Osteocyte (in vitro differentiated cells): ENCODE measurements at regions not wholly inside any gene's neighbourhood (a gene's known extent, or its start where the extent isn't known, plus 50 kb on each side); places are given as distances from the start of the nearest gene placed in this dataset.

Experiments
- DNase-seq: peaks from one replicate; pipeline ENCODE4 v3.0.0; 2021; ENCODE audit warnings: mixed read lengths; ENCODE audit not compliant: unreplicated experiment; ENCODE audit errors: extremely low spot score
- H3K27ac Mint-ChIP-seq: one replicate; pipeline ENCODE4 v1.8.0; 2021; ENCODE audit warnings: mild to moderate bottlenecking, mixed read lengths; ENCODE audit not compliant: unreplicated experiment
- H3K27me3 Mint-ChIP-seq: one replicate; pipeline ENCODE4 v1.8.0; 2021; ENCODE audit warnings: mixed read lengths; ENCODE audit not compliant: unreplicated experiment
- H3K36me3 Mint-ChIP-seq: one replicate; pipeline ENCODE4 v1.8.0; 2021; ENCODE audit warnings: mixed read lengths; ENCODE audit not compliant: unreplicated experiment
- H3K4me1 Mint-ChIP-seq: one replicate; pipeline ENCODE4 v1.8.0; 2021; ENCODE audit warnings: mixed read lengths; ENCODE audit not compliant: unreplicated experiment
- H3K4me3 Mint-ChIP-seq: one replicate; pipeline ENCODE4 v1.8.0; 2021; ENCODE audit warnings: mild to moderate bottlenecking, moderate library complexity, mixed read lengths; ENCODE audit not compliant: unreplicated experiment
- H3K9me3 Mint-ChIP-seq: one replicate; pipeline ENCODE4 v1.8.0; 2021; ENCODE audit warnings: mixed read lengths; ENCODE audit not compliant: unreplicated experiment
- CTCF ChIP-seq: fragments of 200-600 bp; sonication (generic); IDR thresholded peaks from 2 replicates; pipeline ENCODE4 v1.5.0; 2021; ENCODE audit warnings: antibody characterized with exemption, mild to moderate bottlenecking, moderate library complexity

GRCh38 chr11:98260983-98261382, 759.8 kb upstream of the CNTN5 start:
- Mint-ChIP-seq H3K4me3 (no peak overlapping the region), H3K27ac (no peak overlapping the region), H3K36me3 (no peaks in the 10 kb centered on the region), H3K9me3 (peaks cover 14% of the 10 kb centered on the region), H3K4me1 (no peaks in the 10 kb centered on the region), H3K27me3 (no peaks in the 10 kb centered on the region)
- no peak for DNase-seq
- TF ChIP-seq CTCF: peak; percentile 18

GRCh38 chr11:98277251-98277912, 743.4 kb upstream of the CNTN5 start:
- Mint-ChIP-seq H3K9me3 (peaks cover 3% of the 10 kb centered on the region), H3K27me3 (no peaks in the 10 kb centered on the region), H3K27ac (no peak overlapping the region), H3K4me3 (no peak overlapping the region), H3K4me1 (no peaks in the 10 kb centered on the region), H3K36me3 (no peaks in the 10 kb centered on the region)
- no peak for TF ChIP-seq CTCF
- DNase-seq: no peak

- Mint-ChIP-seq H3K36me3 (no peaks in the 10 kb centered on the region), H3K4me1 (no peaks in the 10 kb centered on the region), H3K4me3 (no peak overlapping the region)
These were observed 731.0 kb upstream of the CNTN5 start for GRCh38 chr11:98289617-98290263.

GRCh38 chr11:98296091-98296880, 724.5 kb upstream of the CNTN5 start:
- TF ChIP-seq CTCF: no peak
- Mint-ChIP-seq H3K9me3 (no peaks in the 10 kb centered on the region), H3K4me3 (no peak overlapping the region)

More at GRCh38 chr11:98289617-98290263, 731.0 kb upstream of the CNTN5 start:
- H3K27me3 Mint-ChIP-seq: no peaks in the 10 kb centered on the region
- DNase-seq: no peak
- H3K9me3 Mint-ChIP-seq: no peaks in the 10 kb centered on the region
- TF ChIP-seq CTCF: no peak
- no peak overlapping the region for H3K27ac Mint-ChIP-seq

GRCh38 chr11:98300719-98301118, 720.0 kb upstream of the CNTN5 start:
- no peaks in the 10 kb centered on the region for H3K9me3 Mint-ChIP-seq
- no peak for DNase-seq
- H3K27me3 Mint-ChIP-seq: no peaks in the 10 kb centered on the region
- no peaks in the 10 kb centered on the region for H3K4me1 Mint-ChIP-seq
- H3K27ac Mint-ChIP-seq: no peak overlapping the region
- H3K36me3 Mint-ChIP-seq: no peaks in the 10 kb centered on the region
- H3K4me3 Mint-ChIP-seq: no peak overlapping the region
- no peak for TF ChIP-seq CTCF

More at GRCh38 chr11:98296091-98296880, 724.5 kb upstream of the CNTN5 start:
- Mint-ChIP-seq H3K27me3 (no peaks in the 10 kb centered on the region), H3K36me3 (no peaks in the 10 kb centered on the region), H3K4me1 (no peaks in the 10 kb centered on the region), H3K27ac (no peak overlapping the region)
- no peak for DNase-seq
